Jurkat, Clone E6-1 (cell line): ENCODE measurements at regions not wholly inside any gene's neighbourhood (a gene's known extent, or its start where the extent isn't known, plus 50 kb on each side); places are given as distances from the start of the nearest gene placed in this dataset.
A peak's percentile ranks its signal among the peaks of the same experiment; 100 is the strongest.
"Not testable (repeated sequence)": the region's sequence is repeated elsewhere in the genome, so short reads cannot be mapped to it uniquely, and the experiment has no call there.

Experiments
- DNase-seq: peaks from one replicate; pipeline ENCODE4 v3.0.0-alpha.2; 2011; ENCODE audit warnings: low read depth, low spot score
- H3K4me3 ChIP-seq: 2 replicates; pipeline ENCODE4 v1.5.1; 2011; ENCODE audit warnings: mild to moderate bottlenecking, low read length, control low read depth, moderate library complexity

GRCh38 chr5:143645356-143645755 lies 166.6 kb upstream of the HMHB1 start:
- DNase-seq, result no peak
- no peak overlapping the region for H3K4me3 ChIP-seq

- DNase-seq, result no peak
Observed at GRCh38 chr5:143644727-143645126, 167.2 kb upstream of the HMHB1 start.

GRCh38 chr5:143642791-143643190 lies 169.2 kb upstream of the HMHB1 start:
- DNase-seq, result no peak

More at GRCh38 chr5:143644727-143645126, 167.2 kb upstream of the HMHB1 start:
- no peak overlapping the region for H3K4me3 ChIP-seq

GRCh38 chr5:143641549-143642355 lies 170.2 kb upstream of the HMHB1 start:
- DNase-seq, result no peak
- H3K4me3 ChIP-seq, result no peak overlapping the region

More at GRCh38 chr5:143642791-143643190, 169.2 kb upstream of the HMHB1 start:
- H3K4me3 ChIP-seq, result no peak overlapping the region

GRCh38 chr5:143638654-143639053 lies 173.3 kb upstream of the HMHB1 start:
- no peak for DNase-seq
- H3K4me3 ChIP-seq, result no peak overlapping the region

- DNase-seq, result no peak
Observed at GRCh38 chr5:143636931-143637528, 174.9 kb upstream of the HMHB1 start.

GRCh38 chr5:143635888-143636287 lies 176.1 kb upstream of the HMHB1 start:
- no peak for DNase-seq
- H3K4me3 ChIP-seq, result no peak overlapping the region

More at GRCh38 chr5:143636931-143637528, 174.9 kb upstream of the HMHB1 start:
- no peak overlapping the region for H3K4me3 ChIP-seq

- no peak overlapping the region for H3K4me3 ChIP-seq
- DNase-seq, result no peak
Observed at GRCh38 chr5:143635146-143635752, 176.7 kb upstream of the HMHB1 start.

GRCh38 chr5:143634689-143635088 lies 177.3 kb upstream of the HMHB1 start:
- H3K4me3 ChIP-seq, result no peak overlapping the region
- no peak for DNase-seq

- no peak for DNase-seq
- no peak overlapping the region for H3K4me3 ChIP-seq
Observed at GRCh38 chr5:143629871-143630659, 181.9 kb upstream of the HMHB1 start.

GRCh38 chr5:143625048-143625447 lies 186.9 kb upstream of the HMHB1 start:
- H3K4me3 ChIP-seq, DNase-seq: not testable (repeated sequence)

GRCh38 chr5:143624465-143624864 lies 187.5 kb upstream of the HMHB1 start:
- DNase-seq, result no peak
- H3K4me3 ChIP-seq, result no peak overlapping the region

GRCh38 chr5:143619040-143619439 lies 192.9 kb upstream of the HMHB1 start:
- no peak overlapping the region for H3K4me3 ChIP-seq
- no peak for DNase-seq

- H3K4me3 ChIP-seq, result no peak overlapping the region
- DNase-seq, result no peak
Observed at GRCh38 chr5:143618141-143618540, 193.8 kb upstream of the HMHB1 start.

GRCh38 chr5:143614831-143615230 lies 197.1 kb upstream of the HMHB1 start:
- no peak overlapping the region for H3K4me3 ChIP-seq
- no peak for DNase-seq

GRCh38 chr5:143613329-143613728 lies 198.6 kb upstream of the HMHB1 start:
- no peak overlapping the region for H3K4me3 ChIP-seq
- no peak for DNase-seq

GRCh38 chr5:143610946-143611345 lies 201.0 kb upstream of the HMHB1 start:
- DNase-seq, result no peak
- H3K4me3 ChIP-seq, result no peak overlapping the region

- DNase-seq, result peak; percentile 41
- H3K4me3 ChIP-seq, result no peak overlapping the region
Observed at GRCh38 chr5:143606043-143606752, 202.7 kb upstream of the NR3C1 start.
